ENCODE measurements at regions not wholly inside any gene's neighbourhood (a gene's known extent, or its start where the extent isn't known, plus 50 kb on each side); places are given as distances from the start of the nearest gene placed in this dataset.
"Not testable (repeated sequence)": the region's sequence is repeated elsewhere in the genome, so short reads cannot be mapped to it uniquely, and the experiment has no call there.

- DNase-seq: no peak
- intact Hi-C loops (cut with DNase I): no loop called here
Measured at GRCh38 chr10:3975016-3975415, 190.0 kb upstream of the KLF6 start.

GRCh38 chr10:3972460-3973301 lies 187.7 kb upstream of the KLF6 start:
- DNase-seq: no peak
- intact Hi-C loops (cut with DNase I): no loop called here

- intact Hi-C loops (cut with DNase I): no loop called here
- no peak for DNase-seq
Measured at GRCh38 chr10:3971713-3972112, 186.7 kb upstream of the KLF6 start.

GRCh38 chr10:3969876-3970666 lies 185.1 kb upstream of the KLF6 start:
- DNase-seq: no peak
- intact Hi-C loops (cut with DNase I): no loop called here

- DNase-seq: no peak
- intact Hi-C loops (cut with DNase I): no loop called here
Measured at GRCh38 chr10:3968727-3969126, 183.7 kb upstream of the KLF6 start.

- no peak for DNase-seq
- intact Hi-C loops (cut with DNase I): no loop called here
Measured at GRCh38 chr10:3964516-3964915, 179.5 kb upstream of the KLF6 start.

GRCh38 chr10:3963191-3963673 lies 178.2 kb upstream of the KLF6 start:
- intact Hi-C loops (cut with DNase I): no loop called here
- DNase-seq: no peak

- no peak for DNase-seq
- intact Hi-C loops (cut with DNase I): no loop called here
Measured at GRCh38 chr10:3961082-3961481, 176.1 kb upstream of the KLF6 start.

- DNase-seq: no peak
- intact Hi-C loops (cut with DNase I): no loop called here
Measured at GRCh38 chr10:3960496-3960895, 175.5 kb upstream of the KLF6 start.

GRCh38 chr10:3959370-3960325 lies 174.6 kb upstream of the KLF6 start:
- intact Hi-C loops (cut with DNase I): no loop called here
- DNase-seq: no peak

GRCh38 chr10:3958472-3958996 lies 173.5 kb upstream of the KLF6 start:
- intact Hi-C loops (cut with DNase I): no loop called here
- no peak for DNase-seq

GRCh38 chr10:3955955-3956617 lies 171.1 kb upstream of the KLF6 start:
- DNase-seq: no peak
- intact Hi-C loops (cut with DNase I): no loop called here

- intact Hi-C loops (cut with DNase I): no loop called here
- DNase-seq: no peak
Measured at GRCh38 chr10:3955493-3955892, 170.5 kb upstream of the KLF6 start.

GRCh38 chr10:3954615-3955014 lies 169.6 kb upstream of the KLF6 start:
- intact Hi-C loops (cut with DNase I): no loop called here
- DNase-seq: no peak

GRCh38 chr10:3954007-3954406 lies 169.0 kb upstream of the KLF6 start:
- intact Hi-C loops (cut with DNase I); DNase-seq: not testable (repeated sequence)

GRCh38 chr10:3951993-3952392 lies 167.0 kb upstream of the KLF6 start:
- no peak for DNase-seq
- intact Hi-C loops (cut with DNase I): no loop called here

GRCh38 chr10:3950676-3951275 lies 165.8 kb upstream of the KLF6 start:
- intact Hi-C loops (cut with DNase I): no loop called here
- DNase-seq: no peak

- intact Hi-C loops (cut with DNase I): no loop called here
- DNase-seq: no peak
Measured at GRCh38 chr10:3949711-3950110, 164.7 kb upstream of the KLF6 start.

GRCh38 chr10:3948843-3949242 lies 163.8 kb upstream of the KLF6 start:
- DNase-seq: peak in 1 of 10 donors; percentile 32
- intact Hi-C loops (cut with DNase I): no loop called here
